Anterior cingulate cortex (tissue), 58 donors: ENCODE measurements at regions not wholly inside any gene's neighbourhood (a gene's known extent, or its start where the extent isn't known, plus 50 kb on each side); places are given as distances from the start of the nearest gene placed in this dataset.
"Not testable (repeated sequence)": the region's sequence is repeated elsewhere in the genome, so short reads cannot be mapped to it uniquely, and the experiment has no call there.

Experiments used
- DNase-seq, 58 donors: peaks; one replicate each; lab custom pipeline; 2025; lab: John Stamatoyannopoulos, UW

DNA sequence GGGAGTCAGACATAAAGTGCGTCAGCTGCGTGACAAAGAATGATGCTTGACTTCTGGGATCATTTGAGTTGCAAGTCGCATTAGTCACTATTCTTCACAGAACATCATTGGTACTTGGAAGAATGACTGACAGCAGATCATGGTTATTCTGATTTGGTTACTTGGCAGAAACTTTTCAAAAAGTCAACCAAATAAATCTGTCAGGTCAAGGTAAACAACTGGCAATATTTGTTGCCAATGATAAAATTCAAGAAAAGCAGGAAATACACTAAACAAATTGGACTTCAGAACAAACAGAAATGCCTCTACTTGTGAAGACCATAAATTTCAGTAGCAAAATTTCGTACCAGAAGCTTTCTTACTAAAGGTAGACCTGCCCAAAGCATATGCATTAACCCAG lies 221.6 kb downstream of the TFAP2A start:
- no peak for DNase-seq

DNA sequence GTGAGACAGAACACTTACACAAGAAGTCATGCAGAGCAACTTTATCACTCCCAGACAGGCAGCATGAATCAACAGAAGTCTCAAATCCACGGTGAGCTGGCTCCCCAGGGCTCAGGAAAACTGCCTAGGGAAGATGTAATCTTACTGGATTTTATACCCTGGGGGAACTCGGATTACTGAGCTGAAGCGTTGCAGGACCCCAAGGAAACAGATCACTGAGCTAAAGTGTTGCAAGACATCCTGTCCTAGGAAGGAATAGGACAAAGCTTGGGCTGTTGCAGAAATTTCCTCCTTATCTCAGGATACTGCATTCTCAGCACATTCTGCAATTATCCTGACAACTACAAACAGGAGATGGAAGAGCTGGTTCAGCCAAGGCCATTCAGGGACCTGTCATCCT lies 224.8 kb downstream of the TFAP2A start:
- no peak for DNase-seq

DNA sequence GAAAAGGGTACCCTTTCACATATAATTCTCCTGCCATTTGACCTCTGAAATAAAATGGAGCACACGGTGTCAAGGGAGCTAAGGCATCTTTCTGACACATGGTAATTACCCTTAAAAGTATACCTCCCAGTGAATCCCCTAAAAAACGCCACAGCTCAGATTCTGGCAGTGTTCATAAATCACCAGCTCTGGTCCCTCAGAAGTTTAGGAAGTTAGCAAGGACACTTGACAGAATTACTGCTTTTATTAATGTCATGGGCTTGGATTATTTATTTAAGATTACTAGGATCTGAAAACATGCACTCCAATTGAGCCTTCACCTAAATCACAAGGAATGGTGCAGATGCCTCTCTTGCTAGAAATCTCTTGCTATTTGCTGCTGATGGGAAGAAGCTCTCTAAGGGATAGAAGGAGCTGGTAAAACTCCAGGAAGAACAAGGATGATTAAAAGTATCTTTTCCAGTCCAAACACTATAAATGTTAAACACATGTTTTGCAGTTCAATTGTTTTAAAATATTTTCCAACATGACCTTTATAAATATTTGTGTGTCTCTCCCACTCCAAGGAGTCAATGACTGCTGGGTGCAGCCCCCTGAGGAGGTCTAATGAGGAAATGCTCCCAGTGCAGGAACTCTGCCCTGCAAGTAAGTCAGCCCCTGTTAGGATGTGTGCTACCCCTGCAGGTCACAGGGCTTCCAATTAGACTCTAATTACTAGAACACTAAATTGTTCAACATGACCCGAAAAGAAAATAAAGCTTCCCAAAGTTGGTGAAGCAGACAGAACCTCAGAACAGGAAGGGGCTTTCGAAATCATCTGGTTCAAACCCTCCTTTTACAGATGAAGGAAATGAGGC lies 230.3 kb downstream of the TFAP2A start:
- DNase-seq = no peak

DNA sequence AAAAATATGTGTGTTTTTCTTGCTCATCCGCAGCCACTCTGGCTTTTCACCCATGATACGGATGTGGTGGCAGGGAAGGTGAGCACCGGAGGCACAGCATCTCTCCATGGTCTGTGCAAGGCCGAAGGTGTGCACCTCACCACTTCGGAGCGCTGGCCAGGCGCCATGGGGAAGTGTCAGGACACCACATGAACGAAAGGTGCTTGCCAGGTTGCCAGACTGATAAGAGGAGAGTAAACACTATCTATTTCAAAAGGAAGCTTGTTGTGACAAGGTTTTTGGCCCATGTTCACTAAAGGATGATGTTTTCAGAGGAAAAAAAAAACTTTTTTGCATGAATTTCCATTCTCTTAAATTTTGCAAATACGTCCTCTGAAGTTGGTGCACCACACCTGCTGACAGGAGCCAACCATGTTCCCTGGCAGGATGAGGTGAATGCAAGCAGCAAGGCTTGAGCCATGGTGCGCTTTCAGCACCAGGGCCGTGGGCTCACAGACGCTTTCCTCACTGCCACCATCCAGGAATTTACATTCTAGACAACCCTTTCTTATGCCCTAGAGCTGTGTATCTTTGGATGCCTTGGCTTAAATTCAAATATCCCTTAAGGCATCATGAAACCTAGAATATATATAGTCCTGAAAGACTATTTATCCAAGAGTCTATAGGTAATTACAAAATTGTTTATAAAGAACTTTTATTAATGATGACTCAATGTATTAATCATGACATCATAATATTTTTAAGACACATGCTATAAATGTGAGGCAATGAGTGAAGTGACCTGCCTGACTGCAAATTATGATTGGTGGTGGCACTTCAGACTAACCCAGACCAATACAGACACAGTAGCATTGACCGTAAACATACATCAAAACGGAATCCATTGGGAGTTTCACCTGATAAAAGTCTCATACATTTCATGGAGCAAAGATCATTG lies 234.5 kb downstream of the TFAP2A start:
- DNase-seq = no peak

DNA sequence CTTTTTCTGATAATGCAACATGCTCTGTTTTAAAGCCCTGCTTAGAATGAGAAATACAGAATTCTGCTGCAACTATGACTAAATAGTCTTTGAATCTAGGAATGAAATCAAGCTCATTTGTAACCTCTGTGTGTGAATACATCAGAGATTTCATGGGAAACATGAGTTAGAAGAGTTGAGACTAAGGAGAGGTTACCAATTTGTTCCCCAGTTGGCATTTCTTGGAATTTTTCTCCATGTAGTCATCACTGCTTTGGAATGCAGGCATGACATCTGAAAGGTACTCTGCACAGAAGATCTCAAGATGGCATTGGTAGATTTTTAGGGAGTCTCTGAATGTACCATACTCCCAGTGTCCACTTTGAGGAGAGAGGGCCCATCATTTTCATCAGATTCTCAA lies 237.2 kb downstream of the TFAP2A start:
- DNase-seq = no peak

DNA sequence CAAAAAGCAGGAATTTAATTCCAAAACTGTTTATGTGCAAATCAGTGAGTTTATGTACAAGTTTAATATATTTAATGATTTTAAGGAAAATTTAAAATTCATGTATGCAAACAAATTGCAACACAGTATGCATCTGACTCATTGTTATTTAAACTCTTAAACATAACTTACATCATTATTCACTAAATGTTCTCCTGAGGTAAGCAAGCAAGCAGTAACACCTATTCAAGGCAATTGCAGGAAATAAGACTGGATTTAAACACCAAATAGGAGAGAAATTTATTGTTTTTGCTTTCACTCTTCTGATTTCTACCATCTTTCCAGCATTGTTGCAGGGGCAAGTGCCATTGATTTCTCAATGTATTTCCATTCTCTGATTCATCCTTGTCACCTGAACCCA lies 239.5 kb downstream of the TFAP2A start:
- no peak for DNase-seq

DNA sequence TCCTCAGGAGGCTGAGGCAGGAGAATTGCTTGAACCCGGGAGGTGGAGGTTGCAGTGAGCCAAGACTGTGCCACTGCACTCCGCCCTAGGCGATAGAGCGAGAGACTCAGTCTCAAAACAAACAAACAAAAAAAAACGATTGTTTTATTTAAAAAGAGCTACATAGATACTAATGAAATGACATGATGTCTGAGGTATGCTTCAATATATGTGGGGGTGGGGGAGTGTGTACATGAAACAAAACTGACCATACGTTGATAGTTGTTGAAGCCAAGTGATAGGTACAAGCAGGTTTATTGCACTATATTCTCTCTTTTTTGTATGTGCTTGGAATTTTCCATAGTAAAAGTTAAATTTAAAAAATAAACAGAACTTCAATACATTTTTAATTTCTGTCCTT lies 240.1 kb downstream of the TFAP2A start:
- DNase-seq = no peak

DNA sequence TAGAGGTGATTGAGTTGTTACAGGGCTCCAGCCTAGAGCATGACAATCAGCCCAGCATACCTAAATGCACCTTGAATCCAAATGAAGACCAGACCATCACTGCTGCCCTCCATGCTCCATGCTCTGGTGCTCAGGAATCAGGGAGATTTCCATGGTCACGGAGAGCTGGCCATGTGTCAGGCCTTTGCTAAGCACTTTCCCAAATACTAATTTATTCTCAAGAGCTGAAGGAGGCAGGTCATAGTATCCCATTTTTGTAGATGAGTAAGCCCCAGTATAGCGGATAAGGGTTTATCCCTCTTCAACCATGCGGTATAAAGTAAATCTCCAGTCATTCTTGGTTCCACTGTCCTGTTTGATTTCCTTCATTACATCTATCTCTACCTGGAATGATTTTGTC lies 240.8 kb downstream of the TFAP2A start:
- no peak for DNase-seq

DNA sequence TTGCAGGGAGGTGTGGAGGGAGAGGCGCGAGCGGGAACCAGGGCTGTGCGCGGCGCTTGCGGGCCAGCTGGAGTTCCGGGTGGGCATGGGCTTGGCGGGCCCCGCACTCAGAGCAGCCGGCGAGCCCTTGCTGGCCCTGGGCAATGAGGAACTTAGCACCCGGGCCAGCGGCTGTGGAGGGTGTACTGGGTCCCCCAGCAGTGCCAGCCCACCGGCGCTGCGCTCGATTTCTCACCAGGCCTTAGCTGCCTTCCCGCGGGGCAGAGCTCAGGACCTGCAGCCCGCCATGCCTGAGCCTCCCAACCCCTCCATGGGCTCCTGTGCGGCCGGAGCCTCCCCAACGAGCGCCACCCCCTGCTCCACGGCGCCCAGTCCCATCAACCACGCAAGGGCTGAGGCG lies 243.2 kb downstream of the TFAP2A start:
- DNase-seq = not testable (repeated sequence)

DNA sequence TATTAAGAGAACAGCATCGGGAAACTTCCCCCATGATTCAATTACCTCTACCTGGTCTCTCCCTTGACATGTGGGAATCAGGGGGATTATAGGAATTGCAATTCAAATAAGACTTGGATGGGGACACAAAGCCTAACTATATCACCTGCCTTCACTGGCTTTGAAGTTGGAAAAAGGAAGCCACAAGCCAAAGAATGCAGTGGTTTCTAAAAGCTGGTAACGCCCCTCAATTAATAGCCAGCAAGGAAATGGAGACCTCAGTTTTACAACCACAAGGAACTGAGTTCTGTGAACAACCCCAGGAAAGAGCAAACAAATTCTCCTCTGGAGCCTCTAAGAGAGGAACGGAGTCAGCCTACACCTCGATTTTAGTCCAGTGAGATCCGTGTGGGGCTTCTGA lies 244.1 kb downstream of the TFAP2A start:
- no peak for DNase-seq

DNA sequence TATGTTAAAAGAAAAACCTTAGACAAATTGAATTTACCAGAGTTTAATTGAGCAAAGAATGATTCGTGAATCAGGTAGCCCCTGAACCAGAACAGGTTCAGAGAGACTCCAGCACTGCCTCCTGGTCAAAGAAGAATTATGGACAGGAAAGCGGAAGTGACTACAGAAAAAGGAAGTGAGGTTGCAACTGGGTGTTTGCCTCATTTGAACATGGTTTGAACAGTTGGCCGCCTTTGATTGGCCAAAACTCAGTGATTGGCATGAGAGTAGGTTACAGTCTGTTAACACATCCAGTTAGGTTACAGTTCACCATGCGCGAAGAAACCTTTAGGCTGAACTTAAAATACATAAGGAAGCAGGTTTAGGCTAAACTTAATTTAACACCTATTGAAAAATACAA lies 248.8 kb downstream of the TFAP2A start:
- no peak for DNase-seq

DNA sequence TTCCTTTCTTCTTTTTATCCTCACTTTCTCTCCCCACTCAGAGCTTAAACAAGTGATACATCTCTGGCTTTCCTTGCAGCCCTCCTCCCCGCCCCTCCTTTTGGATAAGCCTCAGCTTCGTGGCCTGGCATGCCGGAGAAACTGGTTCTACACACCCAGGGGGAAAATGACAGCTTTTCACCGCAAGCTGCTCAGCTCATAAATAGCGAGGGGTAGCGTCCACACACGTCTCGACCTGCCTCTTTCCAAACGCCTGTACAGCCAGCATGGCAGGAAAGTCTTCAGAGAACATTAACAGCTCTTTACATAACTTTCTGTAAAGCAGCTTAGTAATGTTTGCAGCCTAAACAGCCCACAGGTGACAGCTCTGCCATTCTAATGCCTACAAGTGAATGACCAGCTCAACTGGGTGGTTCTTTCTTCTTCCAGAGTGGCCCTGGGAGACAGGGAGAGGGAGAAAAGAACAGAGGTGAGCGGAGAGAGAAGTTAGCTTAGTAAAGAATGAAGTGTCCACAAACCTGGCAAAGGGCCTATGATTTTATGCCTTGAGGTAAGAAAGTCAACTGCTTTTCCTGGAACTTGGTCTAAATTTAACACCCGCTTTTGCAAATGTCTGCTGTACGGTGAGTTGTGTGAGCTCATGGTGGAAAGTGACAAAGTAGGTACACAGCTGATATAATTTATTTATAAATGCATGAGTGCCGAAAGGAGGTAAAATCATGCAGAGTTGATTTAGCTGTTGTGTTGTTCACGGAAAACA lies 251.5 kb downstream of the TFAP2A start:
- no peak for DNase-seq

DNA sequence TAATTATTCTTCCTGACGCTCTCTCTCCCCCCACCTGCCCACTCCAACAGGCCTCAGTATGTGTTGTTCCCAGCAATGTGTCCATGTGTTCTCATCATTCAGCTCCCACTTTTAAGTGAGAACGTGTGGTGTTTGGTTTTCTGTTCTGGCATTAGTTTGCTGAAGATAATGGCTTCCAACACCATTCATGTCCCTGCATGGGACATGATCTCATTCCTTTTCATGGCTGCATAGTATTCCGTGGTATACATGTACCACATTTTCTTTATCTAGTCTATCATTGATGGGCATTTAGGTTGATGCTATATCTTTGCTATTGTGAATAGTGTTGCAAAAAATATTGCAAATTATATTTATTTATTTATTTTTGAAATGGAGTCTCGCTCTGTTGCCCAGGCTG lies 258.0 kb downstream of the TFAP2A start:
- DNase-seq = no peak

DNA sequence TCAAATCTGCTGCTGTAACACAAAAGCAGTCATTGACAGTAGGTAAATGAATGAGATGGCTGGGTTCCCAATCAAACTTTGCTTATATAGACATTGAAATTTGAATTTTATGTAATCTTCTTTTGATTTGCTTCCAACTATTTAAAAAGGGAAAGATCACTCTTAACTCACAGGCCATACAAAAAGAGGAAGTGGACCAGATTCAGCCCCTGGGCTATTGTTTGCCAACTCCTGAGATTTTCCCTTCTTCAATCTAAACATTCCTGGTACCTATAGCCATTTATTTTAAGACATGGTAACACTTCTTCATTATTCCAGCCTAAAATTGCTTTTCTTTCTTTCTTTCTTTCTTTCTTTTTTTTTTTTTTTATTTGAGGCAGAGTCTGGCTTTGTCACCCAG lies 260.6 kb downstream of the TFAP2A start:
- no peak for DNase-seq

DNA sequence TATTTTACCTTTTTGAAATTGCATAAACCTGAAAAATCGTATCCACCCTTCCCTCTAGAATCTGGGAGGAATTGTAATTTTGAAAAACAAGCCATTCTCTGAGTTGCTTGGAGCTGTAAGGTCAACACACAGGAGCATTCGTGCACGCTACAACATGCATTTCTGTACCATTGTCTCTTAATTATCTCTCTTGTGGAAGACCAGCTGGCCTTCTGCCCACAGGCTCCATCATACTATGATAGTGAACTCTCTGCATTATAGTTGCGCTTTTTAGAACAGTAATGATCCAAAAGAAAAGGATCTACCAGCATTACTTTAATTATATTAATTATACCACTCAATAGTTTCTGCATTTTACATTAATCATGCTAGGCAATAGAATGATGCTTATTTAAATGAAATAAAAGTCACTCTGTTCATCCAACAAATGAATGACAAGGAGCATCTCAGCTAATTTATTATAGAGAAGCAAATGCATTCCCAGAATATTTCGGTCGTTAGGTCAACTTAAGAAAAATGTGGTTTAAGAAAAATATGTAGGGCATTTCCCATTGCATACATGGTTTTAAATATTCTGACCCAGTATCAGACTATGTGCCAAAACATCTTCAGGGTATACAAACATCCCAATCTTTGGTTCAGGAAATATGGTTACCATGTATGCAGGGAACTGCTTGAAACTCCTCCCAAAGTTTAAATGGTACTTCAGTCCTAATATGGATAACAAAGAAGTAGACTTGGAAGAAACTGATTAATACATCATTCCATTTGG lies 263.5 kb downstream of the TFAP2A start:
- DNase-seq = no peak

DNA sequence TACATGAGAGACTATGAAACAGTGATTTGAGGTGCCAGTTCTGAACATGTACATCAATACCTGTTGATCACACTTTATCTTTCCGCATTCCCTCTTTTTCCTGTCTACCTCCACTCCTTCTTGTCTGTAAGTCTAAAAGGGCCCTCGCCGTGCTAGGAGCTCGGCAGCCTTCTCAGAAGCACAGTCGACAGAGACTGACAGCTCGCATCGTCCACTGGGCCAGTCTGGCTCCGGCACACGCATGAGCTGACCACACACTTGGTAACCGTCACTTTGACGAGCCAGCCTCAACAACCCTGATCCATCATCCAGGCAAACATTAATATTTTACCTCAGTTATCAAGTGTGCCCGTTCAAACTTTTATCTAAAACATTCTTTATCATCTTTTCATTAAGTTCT lies 265.3 kb downstream of the TFAP2A start:
- no peak for DNase-seq

DNA sequence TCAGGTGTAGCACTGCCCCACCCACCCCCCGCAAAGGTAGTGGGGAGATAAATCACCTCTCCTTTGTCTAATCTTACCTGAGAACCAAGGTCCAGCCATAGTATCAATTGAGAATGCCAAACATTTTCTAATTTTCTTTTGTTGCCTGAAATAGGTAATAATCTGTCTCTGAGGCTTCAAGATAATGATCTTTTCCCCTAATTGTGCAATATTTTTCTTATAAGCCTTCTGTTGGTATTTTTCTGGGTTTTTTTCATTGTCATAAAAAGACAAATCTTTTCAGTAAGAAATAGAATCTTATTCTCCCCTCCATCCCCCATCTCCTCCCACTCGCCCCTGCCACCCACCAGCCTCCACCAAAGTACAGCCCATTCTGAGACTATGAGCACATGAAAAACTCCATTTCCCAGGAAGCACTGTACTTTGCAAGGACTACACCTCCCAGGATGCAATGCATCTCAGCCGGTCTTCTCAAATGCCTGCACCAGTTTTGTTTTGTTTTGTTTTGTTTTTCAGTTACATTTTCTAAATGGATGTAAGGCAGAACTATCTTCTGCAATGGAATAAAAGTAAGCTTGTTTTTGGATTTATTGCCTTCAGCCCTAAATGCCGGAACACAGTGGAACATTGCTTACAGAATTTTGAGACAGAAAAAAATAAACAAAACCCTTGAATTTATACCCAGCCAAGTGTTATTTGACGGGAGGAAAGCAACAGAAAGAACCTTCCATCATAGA lies 268.0 kb downstream of the TFAP2A start:
- peak in 37 of 58 donors; percentile 0 to 49 (median 11) for DNase-seq

DNA sequence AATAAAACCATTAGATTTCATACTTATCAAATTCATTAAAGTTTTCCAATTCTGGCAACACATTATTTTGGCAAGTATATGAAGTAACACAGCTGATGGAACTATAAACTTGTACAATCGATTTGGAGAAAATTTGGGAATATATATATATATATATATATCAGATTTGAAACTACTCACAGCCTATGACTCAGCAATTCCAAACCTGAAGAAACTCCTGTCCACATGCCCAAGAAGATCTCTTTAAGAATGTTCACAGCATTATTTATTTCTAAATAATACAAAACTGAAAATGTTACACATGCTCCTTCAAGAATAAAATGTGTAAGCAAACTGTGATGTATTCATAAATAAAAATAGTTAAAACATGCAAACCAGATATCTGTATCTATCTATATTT lies 270.1 kb downstream of the TFAP2A start:
- DNase-seq = no peak

DNA sequence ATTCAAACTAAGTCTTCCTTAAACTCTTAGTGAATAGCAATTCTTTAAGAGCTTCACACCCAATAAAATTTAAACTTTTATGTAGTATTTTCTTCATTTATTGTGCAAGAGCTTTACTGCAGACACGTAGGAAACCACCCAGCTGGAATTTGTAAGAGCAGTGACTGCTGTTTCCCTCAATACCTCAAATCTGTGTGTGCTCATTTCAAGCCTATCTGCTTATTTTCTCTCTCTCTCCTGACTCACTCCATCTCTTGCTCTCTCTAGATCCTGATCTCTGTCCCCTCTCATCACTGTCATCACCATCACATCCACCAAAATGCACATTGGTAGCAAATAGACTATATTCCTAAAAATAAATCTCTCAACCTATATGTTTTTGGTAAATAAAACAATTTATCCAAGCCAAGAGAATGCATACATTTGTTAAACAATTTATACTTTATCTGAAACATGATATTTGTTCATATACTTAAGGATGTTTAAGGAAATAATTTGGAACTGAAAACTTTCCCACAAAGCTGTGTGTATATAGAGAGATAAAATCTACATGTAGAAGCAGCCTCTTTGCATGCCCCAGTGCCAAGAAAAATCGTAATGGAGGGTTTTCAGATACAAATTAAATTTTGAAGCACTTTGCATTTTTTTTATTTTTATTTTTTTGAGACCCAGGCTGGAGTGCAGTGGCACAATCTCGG lies 273.0 kb downstream of the TFAP2A start:
- no peak for DNase-seq
